ENCODE measurements at regions not wholly inside any gene's neighbourhood (a gene's known extent, or its start where the extent isn't known, plus 50 kb on each side); places are given as distances from the start of the nearest gene placed in this dataset.

DNA sequence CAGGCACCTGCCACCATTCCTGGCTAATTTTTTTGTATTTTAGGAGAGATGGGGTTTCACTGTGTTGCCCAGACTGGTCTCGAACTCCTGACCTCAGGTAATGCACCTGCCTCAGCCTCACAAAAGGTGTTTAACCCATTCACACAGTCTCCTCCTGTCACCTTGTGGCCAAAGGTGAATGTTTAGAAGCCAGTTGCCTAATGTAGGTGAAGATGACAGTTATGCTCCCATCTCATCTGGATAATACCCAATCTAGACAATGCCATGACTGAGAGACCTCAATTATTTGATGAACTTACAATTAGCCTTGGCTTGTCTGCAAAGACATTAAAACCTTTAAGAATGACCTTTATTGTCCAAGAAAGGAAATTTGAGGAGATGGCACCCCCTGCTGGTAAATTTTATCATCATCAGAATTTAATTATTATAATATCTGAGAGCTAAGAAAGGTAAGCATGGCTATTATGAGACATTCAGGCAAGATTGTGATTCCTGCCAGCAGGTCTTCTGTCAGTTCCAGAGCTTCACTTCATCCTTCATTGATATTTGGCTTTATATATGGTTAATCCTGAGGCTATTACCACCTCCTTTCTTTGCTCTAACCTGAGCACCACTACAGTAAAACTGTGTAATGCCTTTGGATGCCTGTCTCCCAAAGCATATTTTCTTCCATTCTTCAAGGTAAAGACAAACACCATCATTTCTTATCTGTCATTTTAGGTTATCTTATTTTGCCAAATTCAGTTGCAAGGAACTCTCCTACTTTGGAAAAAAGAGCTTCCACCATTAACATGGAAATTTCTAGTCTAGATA is 117.6 kb downstream of the FAM124B start:
- Histone ChIP-seq H3K79me1 (ENCODE audit: insufficient read depth, low read depth, low read length, poor library complexity, severe bottlenecking) (no peaks in the 10 kb centered on the region), H2BK12ac (ENCODE audit: insufficient read length, low read depth, low read length) (no peak overlapping the region), H2BK20ac (ENCODE audit: low read depth, low read length, poor library complexity, severe bottlenecking) (no peak overlapping the region), H3K18ac (ENCODE audit: insufficient read length, low read depth, low read length) (no peak overlapping the region), H3K79me2 (ENCODE audit: insufficient read depth, low read length) (no peaks in the 10 kb centered on the region), H3K23me2 (ENCODE audit: insufficient read length, low read depth, low read length, poor library complexity, severe bottlenecking) (no peaks in the 10 kb centered on the region), H3T11ph (ENCODE audit: low read length) (no peak overlapping the region), H4K8ac (replicated peaks; ENCODE audit: insufficient read length, low read depth, low read length) (no peak overlapping the region), H2AK5ac (ENCODE audit: insufficient read length, low read length) (no peak overlapping the region), H3K27ac (ENCODE audit: insufficient read length, low read depth, low read length) (no peak overlapping the region), H3K4me1 (ENCODE audit: insufficient read depth, low read length) (no peaks in the 10 kb centered on the region), H3K9ac (ENCODE audit: extremely low read depth, insufficient read length, low read length) (no peak overlapping the region), H3K4me2 (ENCODE audit: insufficient read depth, insufficient read length, low read length) (no peak overlapping the region), H2AFZ (ENCODE audit: low read length) (no peak overlapping the region), H3K14ac (ENCODE audit: insufficient read depth, low read length) (no peak overlapping the region), H3K9me3 (ENCODE audit: control insufficient read depth, low read depth, low read length) (no peaks in the 10 kb centered on the region), H4K5ac (ENCODE audit: insufficient read length, low read depth, low read length) (no peak overlapping the region), H4K20me1 (ENCODE audit: control insufficient read depth, insufficient read depth, insufficient read length) (no peaks in the 10 kb centered on the region), H2BK5ac (ENCODE audit: insufficient read length, low read length) (no peak overlapping the region), H4K91ac (ENCODE audit: insufficient read length, low read depth, low read length) (no peak overlapping the region), H2BK15ac (ENCODE audit: low read depth, low read length) (no peak overlapping the region), H3K23ac (ENCODE audit: insufficient read length, low read depth, low read length) (no peak overlapping the region), H3K4ac (ENCODE audit: low read depth, low read length) (no peak overlapping the region), H2BK120ac (ENCODE audit: low read depth, low read length, poor library complexity, severe bottlenecking) (no peak overlapping the region), H3K56ac (ENCODE audit: insufficient read length, low read depth, low read length) (no peak overlapping the region), H3K27me3 (ENCODE audit: insufficient read depth, low read length) (no peaks in the 10 kb centered on the region)
- DNase-seq: peak; percentile 43
- no peaks in the 10 kb centered on the region for H3K4me1 Mint-ChIP-seq
- no peak overlapping the region for H3K27ac Mint-ChIP-seq
- no CpG with 5 or more reads among the region's 1 CpG for WGBS (ENCODE audit: extremely low coverage, insufficient read length, low lambda C conversion rate)
- H3K36me3 Mint-ChIP-seq (ENCODE audit: insufficient read depth in 1 of 3, low read depth in 3 of 3): no peaks in the 10 kb centered on the region
- TF ChIP-seq, protein P1, sequence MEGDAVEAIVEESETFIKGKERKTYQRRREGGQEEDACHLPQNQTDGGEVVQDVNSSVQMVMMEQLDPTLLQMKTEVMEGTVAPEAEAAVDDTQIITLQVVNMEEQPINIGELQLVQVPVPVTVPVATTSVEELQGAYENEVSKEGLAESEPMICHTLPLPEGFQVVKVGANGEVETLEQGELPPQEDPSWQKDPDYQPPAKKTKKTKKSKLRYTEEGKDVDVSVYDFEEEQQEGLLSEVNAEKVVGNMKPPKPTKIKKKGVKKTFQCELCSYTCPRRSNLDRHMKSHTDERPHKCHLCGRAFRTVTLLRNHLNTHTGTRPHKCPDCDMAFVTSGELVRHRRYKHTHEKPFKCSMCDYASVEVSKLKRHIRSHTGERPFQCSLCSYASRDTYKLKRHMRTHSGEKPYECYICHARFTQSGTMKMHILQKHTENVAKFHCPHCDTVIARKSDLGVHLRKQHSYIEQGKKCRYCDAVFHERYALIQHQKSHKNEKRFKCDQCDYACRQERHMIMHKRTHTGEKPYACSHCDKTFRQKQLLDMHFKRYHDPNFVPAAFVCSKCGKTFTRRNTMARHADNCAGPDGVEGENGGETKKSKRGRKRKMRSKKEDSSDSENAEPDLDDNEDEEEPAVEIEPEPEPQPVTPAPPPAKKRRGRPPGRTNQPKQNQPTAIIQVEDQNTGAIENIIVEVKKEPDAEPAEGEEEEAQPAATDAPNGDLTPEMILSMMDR (conservative IDR thresholded peaks at IDR 0.05): peak; percentile 95
- H3K27me3 Mint-ChIP-seq (ENCODE audit: low read depth): no peaks in the 10 kb centered on the region; the same call in none of the 2 replicates
- no peaks in the 10 kb centered on the region for H3K9me3 Mint-ChIP-seq
- no peak overlapping the region for H3K4me3 Mint-ChIP-seq

All from H9 (cell line).